ENCODE measurements at regions not wholly inside any gene's neighbourhood (a gene's known extent, or its start where the extent isn't known, plus 50 kb on each side); places are given as distances from the start of the nearest gene placed in this dataset.

- no peak overlapping the region for H3K4me3 ChIP-seq (ENCODE audit: low read depth, poor library complexity, severe bottlenecking)
- TF ChIP-seq POLR2A (IDR thresholded peaks at IDR 0.05) (no peak), CTCF (IDR thresholded peaks at IDR 0.05) (no peak)
- DNase-seq (ENCODE audit: low spot score in 2 of 2), result no peak
- intact Hi-C loops (cut with DNase I; ENCODE audit: low total_unique reads), result no loop called here
- 92 to 100% methylated on average over 1 of the region's 1 CpG for WGBS, 2 donors
These were observed 334.2 kb downstream of the RPS6KC1 start for GRCh38 chr1:213385201-213385600.

GRCh38 chr1:213385806-213386324 is 334.8 kb downstream of the RPS6KC1 start:
- no peak for TF ChIP-seq POLR2A (IDR thresholded peaks at IDR 0.05)
- no peak for TF ChIP-seq CTCF (IDR thresholded peaks at IDR 0.05)
- WGBS, 2 donors, result 55 to 74% methylated on average over 4 of the region's 4 CpGs
- DNase-seq (ENCODE audit: low spot score in 2 of 2), result no peak
- intact Hi-C loops (cut with DNase I; ENCODE audit: low total_unique reads), result no loop called here
- no peak overlapping the region for H3K4me3 ChIP-seq (ENCODE audit: low read depth, poor library complexity, severe bottlenecking)

GRCh38 chr1:213387380-213388015 is 336.5 kb downstream of the RPS6KC1 start:
- intact Hi-C loops (cut with DNase I; ENCODE audit: low total_unique reads), result no loop called here
- no peak for DNase-seq (ENCODE audit: low spot score in 2 of 2)
- TF ChIP-seq CTCF (IDR thresholded peaks at IDR 0.05) (no peak), POLR2A (IDR thresholded peaks at IDR 0.05) (no peak)
- H3K4me3 ChIP-seq (ENCODE audit: low read depth, poor library complexity, severe bottlenecking), result no peak overlapping the region
- WGBS, 2 donors, result 86 to 88% methylated on average over 1 of the region's 1 CpG

GRCh38 chr1:213388199-213388598 is 337.2 kb downstream of the RPS6KC1 start:
- no peak for DNase-seq (ENCODE audit: low spot score in 2 of 2)
- intact Hi-C loops (cut with DNase I; ENCODE audit: low total_unique reads), result no loop called here
- TF ChIP-seq CTCF (IDR thresholded peaks at IDR 0.05) (no peak), POLR2A (IDR thresholded peaks at IDR 0.05) (no peak)
- 85 to 94% methylated on average over 6 to 7 of the region's 7 CpGs for WGBS, 2 donors
- H3K4me3 ChIP-seq (ENCODE audit: low read depth, poor library complexity, severe bottlenecking), result no peak overlapping the region

GRCh38 chr1:213389061-213389581 is 338.1 kb downstream of the RPS6KC1 start:
- intact Hi-C loops (cut with DNase I; ENCODE audit: low total_unique reads), result no loop called here
- WGBS, 2 donors, result 87 to 92% methylated on average over 20 of the region's 20 CpGs
- H3K4me3 ChIP-seq (ENCODE audit: low read depth, poor library complexity, severe bottlenecking), result no peak overlapping the region
- TF ChIP-seq POLR2A (IDR thresholded peaks at IDR 0.05) (no peak), CTCF (IDR thresholded peaks at IDR 0.05) (no peak)
- DNase-seq (ENCODE audit: low spot score in 2 of 2), result no peak

GRCh38 chr1:213391445-213391844 is 340.4 kb downstream of the RPS6KC1 start:
- intact Hi-C loops (cut with DNase I; ENCODE audit: low total_unique reads), result no loop called here
- no peak overlapping the region for H3K4me3 ChIP-seq (ENCODE audit: low read depth, poor library complexity, severe bottlenecking)
- TF ChIP-seq CTCF (IDR thresholded peaks at IDR 0.05) (no peak), POLR2A (IDR thresholded peaks at IDR 0.05) (no peak)
- DNase-seq (ENCODE audit: low spot score in 2 of 2), result no peak

Data from lower leg skin (tissue), 4 donors.